ENCODE measurements at regions not wholly inside any gene's neighbourhood (a gene's known extent, or its start where the extent isn't known, plus 50 kb on each side); places are given as distances from the start of the nearest gene placed in this dataset.

DNA sequence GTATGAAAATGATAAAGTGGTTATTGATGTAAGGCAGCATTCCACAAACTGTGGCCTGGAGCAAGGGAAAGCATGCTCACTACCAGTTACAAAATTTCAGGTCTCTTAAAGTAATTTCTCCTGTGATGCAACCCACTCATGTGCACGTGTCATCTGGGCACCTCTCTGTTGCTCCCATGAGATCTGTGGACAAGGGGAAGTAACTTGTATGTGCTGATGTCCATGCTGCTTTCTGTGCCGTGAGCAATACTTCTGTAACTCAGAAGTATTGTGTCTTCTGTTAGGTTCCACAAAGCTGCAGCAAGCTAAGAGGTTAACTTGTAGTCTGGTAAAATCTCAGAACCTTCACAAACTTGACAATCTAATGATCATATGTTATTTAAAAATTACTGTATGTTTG lies 930.0 kb upstream of the SLITRK6 start:
- DNase-seq (ENCODE audit: low read depth, low spot score): no peak

DNA sequence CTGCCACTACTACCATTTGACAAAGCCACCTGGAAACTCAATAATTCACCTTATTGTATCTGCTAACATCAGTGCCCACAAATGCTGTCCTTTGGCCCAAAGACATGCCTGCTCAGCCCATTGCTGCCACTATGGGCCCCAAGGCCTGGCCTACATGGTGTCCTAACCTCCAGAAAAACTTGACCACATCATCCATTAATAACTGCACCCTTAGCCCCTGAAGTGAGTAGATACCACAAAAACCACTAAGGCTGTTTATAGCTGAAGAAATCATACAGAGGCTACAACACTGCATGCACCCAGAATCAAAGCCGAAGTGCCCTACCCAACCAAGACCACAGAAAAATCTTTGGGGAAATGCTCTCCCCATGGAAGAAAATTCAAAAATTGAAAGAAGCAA lies 932.8 kb upstream of the SLITRK6 start:
- no peak for DNase-seq (ENCODE audit: low read depth, low spot score)

DNA sequence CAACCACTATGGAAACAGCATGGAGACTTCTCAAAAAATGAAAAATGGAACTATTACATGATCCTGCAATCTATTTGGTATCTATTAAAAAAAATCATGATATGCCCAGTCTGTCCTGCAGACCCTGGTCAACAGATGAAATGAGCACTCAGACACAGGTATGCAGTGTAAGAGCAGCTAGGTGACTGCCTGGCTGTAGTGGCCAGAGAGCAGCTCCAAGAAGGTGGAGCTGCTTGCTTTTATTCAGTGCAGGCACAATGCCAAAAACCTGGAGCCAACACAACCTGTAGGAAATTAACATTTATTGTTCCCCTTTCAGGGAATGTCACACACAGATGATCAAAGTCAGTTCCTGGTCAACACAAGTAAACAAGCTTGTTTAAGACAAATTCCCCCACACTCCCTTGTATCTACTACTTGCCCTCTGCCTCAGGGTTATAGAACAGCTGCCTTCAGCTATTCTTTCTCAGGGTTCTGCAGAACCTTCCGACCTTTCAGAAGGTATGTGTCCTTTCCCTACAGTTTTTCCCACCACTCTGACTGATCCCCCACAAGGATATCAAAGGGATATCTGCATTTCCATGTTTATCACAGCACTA lies 933.7 kb upstream of the SLITRK5 start:
- DNase-seq (ENCODE audit: low read depth, low spot score): no peak

DNA sequence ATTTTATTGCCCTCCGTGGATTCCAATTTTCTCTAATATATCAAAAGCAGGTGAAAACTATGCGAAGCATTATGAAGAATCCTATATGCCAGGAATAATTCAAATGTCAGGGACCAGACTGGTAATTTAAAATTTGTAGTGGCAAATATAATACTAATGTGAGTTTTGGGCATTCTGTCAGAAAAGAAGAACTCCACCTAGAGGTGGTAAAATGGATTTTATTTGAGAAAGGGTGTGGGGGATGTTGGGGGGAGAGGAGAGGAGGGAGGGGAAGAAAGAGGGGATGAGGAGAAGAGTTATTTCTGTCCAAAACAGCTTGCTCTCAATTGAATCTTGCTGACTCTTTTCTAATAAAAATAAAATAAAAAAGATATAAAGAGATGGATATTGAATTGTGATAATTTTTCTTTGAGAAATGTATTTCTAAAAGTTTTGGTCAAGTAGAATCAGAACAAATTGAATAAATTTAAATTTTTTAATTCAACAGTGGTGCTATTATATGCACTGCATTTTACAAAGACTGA lies 929.3 kb upstream of the SLITRK5 start:
- no peak for DNase-seq (ENCODE audit: low read depth, low spot score)

DNA sequence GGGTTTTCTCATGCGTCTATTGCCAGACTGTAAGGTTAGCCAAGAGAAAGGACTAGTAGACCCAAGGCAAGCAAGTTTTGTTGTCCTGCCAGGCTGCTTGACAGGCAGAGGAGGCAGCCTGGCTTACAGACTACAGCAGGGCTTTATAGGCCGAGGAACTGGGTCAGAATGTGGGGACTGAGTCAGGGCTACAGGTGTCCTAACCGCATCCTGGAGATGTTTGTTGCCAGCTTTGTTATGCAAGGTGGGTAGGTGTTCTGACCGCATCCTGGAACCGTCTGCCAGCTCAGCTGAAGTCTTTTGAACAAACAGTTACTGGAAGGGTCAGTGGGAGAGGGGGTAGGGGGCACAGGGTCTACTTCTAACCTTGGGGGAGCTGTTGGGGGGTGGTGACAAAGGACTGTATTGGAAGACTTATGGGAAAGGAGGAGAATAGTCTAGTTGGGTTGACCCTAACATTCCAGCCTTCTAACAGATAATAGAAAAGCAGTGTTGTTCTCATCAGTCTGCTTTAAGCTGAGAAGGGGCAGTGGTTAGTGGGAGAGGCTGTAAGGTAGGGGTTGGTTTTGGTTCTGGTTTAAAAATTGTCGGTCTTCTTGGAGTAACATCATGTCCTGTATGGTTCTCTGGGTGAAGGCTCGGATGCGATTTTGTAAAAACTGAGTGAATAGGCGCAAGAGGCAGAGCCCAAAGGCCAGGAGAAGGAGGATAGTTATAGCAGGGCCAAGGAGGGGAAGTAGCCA lies 913.8 kb upstream of the SLITRK5 start:
- peak; percentile 52 for DNase-seq (ENCODE audit: low read depth, low spot score)

DNA sequence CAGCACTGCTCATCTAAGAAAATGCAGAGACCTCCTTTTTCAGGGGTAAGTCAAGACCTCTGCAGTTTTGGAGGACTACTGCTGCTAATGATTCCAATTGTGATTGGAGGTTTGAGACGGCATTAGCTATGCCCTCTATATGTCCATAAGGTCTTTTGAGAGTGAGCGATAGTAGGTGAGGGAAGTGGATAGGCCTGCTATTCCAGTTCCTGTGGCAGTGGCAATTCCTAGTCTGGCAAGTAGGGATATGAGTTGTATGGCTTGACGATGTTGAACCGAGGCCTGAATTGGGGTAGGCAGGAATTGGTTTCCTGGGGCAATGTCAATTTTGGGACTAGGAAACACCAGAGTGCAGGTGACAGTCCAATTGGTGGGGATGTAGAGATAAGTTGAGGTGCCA lies 913.1 kb upstream of the SLITRK5 start:
- DNase-seq (ENCODE audit: low read depth, low spot score): no peak

DNA sequence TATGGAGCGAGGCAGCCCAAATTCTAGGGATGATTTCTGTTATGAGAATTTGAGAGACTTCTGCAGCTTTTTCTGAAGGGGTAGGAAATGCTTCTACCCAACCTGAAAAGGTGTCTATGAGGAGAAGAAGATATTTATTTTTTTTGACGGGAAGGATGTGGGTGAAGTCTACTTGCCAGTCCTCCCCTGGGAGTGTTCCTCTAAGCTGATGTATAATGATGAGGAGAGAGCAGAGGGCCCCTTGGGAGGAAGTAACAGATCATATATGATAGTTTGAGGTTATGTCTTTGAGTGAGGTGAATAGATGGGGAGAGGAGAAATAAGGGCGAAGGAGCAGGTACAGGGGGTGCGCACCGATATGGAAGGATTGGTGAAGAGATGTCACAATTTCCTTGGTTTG lies 910.6 kb upstream of the SLITRK5 start:
- DNase-seq (ENCODE audit: low read depth, low spot score): no peak

DNA sequence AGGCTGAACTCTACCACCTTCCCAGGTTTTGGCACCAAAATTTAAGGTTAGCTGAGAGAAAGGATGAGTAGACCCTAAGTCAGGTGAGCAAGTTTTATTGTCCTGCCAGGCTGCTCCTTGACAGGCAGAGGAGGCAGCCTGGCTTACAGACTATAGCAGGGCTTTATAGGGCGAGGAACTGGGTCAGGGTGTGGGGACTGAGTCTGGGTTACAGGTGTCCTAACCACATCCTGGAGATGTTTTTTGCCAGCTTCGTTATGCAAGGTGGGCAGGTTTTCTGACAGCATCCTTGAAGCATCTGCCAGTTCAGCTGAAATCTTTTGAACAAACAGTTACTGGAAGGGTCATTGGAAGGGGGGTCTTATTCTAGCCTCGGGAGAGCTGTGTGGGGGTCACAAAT lies 905.7 kb upstream of the SLITRK5 start:
- DNase-seq (ENCODE audit: low read depth, low spot score): no peak

DNA sequence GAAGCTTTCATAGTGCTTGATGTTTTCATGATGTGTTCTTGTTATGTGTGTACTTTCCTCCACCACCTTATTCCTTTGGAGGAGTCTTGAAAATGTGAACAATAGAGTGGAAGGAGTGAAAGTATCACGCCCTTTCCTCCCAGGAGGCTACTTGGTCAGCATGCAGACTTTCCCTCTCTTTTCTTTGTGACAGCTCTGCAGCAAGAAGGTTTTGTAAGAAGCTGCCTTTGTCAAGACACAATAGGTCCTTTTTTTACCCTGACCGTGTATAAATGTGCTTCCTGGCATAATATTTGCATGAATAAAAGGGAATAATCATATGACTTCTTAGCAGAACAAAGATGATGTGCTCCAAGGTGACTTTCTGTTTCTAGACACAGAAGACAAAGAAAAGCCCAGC lies 882.6 kb upstream of the SLITRK5 start:
- DNase-seq (ENCODE audit: low read depth, low spot score): no peak

DNA sequence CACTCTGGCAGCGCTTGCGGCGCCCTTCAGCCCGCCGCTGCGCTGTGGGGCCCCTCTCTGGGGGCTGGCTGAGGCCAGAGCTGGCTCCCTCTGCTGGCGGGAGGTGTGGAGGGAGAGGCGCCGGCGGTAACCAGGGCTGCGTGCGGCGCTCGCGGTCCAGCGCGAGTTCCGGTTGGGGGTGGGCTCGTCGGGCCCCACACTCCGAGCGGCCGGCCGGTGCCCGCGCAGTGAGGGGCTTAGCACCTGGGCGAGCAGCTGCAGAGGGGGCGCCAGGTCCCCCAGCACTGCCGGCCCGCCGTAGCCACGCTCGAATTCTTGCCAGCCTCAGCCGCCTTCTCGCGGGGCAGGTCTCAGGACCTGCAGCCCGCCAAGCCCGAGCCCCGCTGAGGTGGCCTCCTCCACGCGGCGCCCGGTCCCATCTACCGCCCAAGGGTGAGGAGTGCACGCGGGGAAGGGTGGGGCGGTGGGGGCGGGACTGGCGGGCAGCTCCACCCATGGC lies 879.0 kb upstream of the SLITRK5 start:
- no peak for DNase-seq (ENCODE audit: low read depth, low spot score)

DNA sequence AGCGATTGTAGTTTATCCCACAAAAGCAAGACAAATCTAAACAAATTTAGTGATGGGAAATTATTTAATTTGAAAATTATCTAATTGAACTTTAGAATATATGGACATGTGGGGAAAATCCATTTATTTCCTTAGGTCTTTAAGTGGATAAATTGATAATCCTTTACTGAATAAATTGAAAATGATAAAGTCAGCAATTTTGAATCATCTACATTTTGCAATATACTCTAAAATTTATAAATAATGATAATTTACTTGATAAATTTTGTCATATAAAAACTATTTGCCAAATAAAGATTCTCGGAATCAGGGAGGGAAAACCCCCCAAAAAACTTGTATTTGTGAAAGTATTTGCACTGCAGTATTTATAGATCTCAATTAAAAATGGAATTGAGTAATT lies 875.3 kb upstream of the SLITRK5 start:
- DNase-seq (ENCODE audit: low read depth, low spot score): no peak

DNA sequence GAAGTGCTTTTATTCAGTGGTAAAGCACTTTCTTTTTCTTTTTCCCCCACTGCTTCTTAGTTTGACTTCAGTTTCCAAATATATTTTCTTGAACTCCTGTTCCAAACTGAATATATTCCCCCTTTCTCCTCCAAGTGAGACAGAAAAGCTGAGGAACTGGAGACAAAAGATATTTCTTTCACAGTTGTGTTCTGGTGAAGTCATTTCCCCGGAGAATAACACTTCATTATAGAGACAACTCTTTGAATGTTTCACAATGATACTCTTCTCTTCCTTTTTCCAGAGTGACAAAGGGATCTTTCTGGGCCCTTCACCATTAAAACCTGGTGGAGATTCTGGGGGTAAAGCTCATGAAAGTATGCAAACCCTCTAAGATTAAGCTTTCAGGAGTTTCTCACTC lies 860.8 kb upstream of the SLITRK5 start:
- no peak for DNase-seq (ENCODE audit: low read depth, low spot score)

DNA sequence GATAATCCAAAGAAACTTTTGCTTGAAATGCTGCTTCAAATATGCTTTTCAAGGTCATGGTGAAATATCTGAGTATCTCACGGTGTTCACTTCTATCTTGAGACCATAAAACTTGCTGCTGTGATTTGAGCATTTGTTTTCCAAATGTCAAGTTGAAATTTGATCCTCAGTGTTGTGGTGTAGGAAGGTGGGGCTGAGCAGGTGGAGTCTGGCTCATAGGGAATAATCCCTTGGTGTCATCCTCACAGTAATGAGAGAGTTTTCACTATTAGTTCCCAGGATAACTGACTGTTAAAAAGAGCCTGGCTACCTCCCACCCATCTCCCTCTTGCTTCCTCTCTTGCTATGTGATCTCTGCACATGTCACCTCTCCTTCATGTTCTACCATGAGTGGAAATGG lies 858.0 kb upstream of the SLITRK5 start:
- DNase-seq (ENCODE audit: low read depth, low spot score): no peak

DNA sequence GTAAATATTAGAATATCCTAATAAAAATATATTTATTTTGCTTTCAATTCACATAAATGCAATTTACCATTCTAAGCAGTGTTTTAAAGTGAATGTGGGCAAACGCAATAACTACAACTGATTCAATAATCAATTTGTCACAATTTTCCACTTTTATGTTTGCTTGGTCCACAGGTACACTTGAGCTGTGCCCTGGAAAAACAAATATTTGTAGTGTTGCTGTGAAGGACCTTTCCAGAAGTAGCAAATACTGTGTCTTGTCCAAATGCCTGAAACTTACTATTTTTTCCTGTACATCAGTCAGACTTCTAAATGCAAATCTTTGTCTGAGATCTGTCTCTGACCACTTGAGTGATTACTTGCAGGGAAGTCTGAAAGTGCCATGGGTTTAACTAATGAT lies 845.8 kb upstream of the SLITRK5 start:
- DNase-seq (ENCODE audit: low read depth, low spot score): no peak

DNA sequence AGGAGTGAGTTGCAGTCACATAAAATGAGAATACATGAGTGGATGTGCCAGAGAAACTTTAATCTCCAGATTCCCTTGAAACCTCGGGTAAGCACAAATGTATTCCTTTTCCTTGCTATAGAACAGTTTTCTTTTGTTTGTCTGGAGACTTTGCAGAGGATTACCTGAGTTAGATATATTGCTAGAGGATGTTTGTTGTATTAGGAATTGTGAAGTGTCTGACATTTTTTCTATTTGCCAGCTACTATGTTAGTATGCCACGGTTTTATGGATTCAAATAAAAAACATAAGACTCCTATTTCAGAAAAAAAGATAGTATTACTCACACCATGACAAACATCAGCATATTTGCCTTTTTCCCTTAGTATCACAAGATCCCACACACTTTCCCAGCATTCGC lies 844.9 kb upstream of the SLITRK5 start:
- no peak for DNase-seq (ENCODE audit: low read depth, low spot score)

DNA sequence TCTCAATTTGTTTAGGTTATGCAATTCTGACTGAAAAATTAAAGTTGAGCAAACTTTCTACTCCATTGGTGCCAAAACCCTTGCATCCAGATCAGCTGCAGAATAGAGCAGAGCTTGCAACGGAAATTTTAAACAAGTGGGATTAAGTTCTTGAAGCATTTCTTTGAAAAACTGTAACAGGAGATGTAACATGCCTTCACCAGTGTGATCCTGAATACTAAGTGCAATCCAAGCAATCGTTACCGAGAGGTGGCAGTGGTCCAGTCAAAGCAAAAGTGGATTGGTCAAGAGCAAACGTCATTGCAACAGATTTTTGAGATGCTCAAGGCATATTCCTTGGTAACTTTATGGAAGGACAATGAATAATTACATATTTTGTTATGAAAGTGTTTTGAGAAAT lies 841.1 kb upstream of the SLITRK5 start:
- no peak for DNase-seq (ENCODE audit: low read depth, low spot score)

DNA sequence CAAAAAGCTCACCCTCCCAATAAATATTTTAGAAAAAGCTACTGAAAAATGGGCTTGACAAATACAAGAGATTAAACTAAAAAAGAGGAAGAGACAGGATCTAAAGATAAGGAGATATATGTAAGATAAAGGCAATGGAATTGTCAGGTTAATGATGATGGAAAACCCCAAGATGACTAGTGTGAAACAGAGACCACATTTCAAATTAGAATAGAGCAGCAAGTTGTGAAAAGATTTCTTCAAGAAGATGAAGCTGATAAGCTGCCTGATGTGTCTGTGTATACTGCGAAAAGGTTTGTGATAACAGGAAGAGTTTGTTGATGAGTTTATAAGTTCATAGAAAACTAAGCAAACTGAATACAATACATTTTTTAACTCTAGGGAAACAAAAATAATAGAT lies 840.1 kb upstream of the SLITRK5 start:
- DNase-seq (ENCODE audit: low read depth, low spot score): no peak

DNA sequence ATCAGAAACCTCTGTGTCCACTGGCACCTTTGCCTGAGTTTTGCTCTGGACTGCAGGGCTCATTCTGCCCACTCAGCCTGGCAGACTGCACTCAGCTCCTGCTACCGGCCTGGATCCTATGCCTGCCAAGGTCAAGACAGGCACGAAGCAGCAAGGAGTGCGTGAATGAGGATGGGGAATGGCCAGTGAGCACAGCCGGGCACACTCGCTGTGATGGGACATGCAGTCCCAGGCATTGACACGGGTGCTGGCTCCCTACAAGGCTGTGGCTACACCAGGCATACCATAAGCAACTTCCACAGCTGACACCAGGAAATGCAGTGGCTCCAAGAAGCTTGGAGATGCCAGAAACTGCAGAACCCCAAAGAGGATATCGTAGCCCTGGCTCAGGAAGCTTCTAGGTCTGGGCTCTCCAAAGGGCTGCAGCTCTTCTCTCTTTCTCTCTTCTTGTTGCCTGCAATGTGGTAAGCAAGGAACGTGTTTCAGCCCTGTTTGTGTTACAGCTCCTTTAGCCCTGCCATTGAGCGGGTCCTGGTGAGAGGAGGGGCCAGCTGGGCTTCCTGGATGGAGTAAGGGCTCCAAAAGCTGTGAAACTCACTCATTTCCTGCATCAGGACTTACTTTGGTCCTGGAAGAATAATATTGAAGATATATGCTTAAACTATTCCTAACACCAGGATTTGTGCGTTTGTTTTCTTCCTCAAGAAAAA lies 832.6 kb upstream of the SLITRK5 start:
- DNase-seq (ENCODE audit: low read depth, low spot score): no peak

DNA sequence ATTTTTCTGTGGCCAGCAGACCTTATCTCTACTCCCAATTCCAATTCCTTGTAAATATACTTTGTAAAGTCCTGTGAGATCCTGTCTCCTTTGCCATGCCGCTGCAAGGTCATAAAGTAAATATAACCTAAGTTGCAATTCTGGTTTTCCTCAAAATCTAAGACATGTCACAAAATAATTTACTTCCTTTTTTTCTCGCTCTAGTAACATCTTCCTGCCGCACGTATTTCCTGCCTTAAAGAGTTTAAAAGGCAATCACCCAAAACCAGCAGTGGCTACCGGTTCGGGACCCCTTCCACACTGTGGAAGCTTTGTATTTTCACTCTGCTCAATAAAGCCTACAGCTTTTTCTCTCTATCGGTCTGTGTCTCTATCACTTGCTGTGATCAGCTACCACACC lies 832.0 kb upstream of the SLITRK5 start:
- DNase-seq (ENCODE audit: low read depth, low spot score): no peak

DNA sequence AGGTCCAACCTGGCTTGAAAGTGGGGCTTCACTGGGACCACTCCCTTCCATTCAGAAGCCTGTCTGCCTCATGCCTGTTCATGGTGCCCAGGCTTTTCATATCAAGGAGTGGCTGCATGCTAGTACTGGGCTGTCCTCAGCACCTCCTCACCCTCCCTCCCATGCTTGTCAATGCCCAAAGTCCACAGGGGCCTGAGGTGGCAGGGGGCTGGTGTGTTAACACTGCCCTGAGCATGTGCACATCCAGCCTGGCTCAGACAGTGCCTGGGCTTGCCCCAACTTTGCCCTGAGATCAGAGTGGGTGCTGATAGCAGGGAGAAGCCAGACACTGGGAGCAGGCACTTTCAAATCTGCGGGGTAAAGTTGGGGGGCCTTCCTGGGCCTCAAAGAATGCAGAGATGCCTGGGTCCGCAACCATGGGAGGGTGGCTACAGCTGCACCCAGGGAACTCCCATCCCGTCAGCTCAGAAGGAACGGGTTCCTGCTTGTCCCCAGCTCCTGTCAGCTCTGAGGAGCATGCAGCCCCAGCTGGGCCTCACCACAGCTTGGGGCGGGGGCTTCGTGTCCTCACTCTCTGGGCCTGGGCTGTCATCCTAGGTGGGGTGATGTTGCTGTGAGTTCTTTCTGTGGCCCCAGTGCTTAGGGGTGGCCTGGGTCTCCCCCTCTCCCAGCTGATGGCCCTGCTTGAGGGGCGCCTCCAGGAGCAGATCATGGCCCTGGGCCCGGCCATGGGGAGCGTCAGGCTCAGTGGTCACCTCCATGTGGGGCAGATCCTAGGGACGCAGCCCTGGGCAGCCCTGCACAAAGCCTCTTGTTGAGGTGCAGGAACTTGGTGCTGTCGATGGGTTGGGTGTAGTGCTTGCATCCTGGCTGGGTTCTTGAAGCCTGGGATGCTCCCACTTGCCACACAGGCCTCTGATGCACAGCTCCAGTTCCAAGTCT lies 830.6 kb upstream of the SLITRK5 start:
- DNase-seq (ENCODE audit: low read depth, low spot score): no peak

DNA sequence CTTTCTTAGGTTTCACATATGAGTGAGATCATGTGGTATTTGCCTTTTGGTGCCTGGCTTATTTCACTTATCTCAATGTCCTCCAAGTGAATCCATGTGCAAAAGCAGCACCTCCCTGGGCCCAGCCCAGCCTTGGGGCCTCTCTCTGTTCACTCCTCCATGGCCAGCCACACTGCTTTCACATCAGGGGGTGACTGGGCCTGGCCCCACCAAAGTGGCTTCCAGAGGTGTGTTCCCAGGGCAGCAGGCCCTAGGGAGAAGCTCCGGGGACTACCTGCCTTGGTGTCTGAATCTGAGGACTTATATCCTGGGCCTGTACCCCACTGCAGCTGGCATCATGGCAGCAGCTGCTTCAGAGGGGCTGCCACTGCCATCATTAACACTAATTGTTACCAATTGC lies 829.9 kb upstream of the SLITRK5 start:
- no peak for DNase-seq (ENCODE audit: low read depth, low spot score)

DNA sequence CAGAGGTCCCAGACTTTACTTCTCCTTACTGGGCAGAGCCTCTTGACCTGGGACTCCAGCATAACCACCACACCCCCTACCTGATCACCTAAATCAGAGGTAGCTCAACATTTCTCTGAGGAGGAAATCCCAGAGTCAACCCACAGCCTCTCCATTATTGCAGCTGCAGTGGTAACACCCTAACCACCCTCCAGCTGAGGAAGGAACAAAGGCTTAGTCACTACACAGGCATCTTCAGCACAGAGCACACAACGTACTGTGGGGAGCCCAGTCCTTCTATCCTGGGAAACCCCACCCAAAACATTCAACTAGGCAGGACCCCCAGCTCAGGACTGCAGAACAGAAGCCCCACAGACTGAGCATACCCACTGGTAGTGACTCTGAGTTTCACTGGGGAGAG lies 824.7 kb upstream of the SLITRK5 start:
- DNase-seq (ENCODE audit: low read depth, low spot score): no peak
